GM23338 (cell line): ENCODE measurements at regions not wholly inside any gene's neighbourhood (a gene's known extent, or its start where the extent isn't known, plus 50 kb on each side); places are given as distances from the start of the nearest gene placed in this dataset.
A peak's percentile ranks its signal among the peaks of the same experiment; 100 is the strongest.

Experiments
- ATAC-seq: fragments of 200-7000 bp; cut with Tn5 transposase; 3 replicates; pipeline ENCODE4 v1.9.1; 2020
- DNase-seq: peaks from one replicate; pipeline ENCODE4 v3.0.0-alpha.2; 2015; ENCODE audit warnings: low spot score
- H2AFZ ChIP-seq: fragments of 200-600 bp; sonication (generic); 2 replicates; pipeline ENCODE4 v1.8.0; 2016; ENCODE audit warnings: antibody characterized with exemption, mild to moderate bottlenecking, moderate library complexity
- H3F3A ChIP-seq: fragments of 200-600 bp; sonication (generic); replicated peaks from 2 replicates; pipeline ENCODE4 v1.8.0; 2017; ENCODE audit warnings: antibody characterized with exemption, mixed run types, low read depth
- H3K27ac ChIP-seq: fragments of 200-600 bp; sonication (generic); 2 replicates; pipeline ENCODE4 v1.6.1; 2016; ENCODE audit warnings: low read depth
- H3K27me3 ChIP-seq: fragments of 200-600 bp; sonication (generic); 2 replicates; pipeline ENCODE4 v1.8.0; 2016; ENCODE audit warnings: mild to moderate bottlenecking, mixed run types, moderate library complexity; ENCODE audit not compliant: insufficient read depth
- H3K36me3 ChIP-seq: fragments of 200-600 bp; sonication (generic); 2 replicates; pipeline ENCODE4 v1.8.0; 2016; ENCODE audit warnings: mild to moderate bottlenecking; ENCODE audit not compliant: insufficient read depth
- H3K4me1 ChIP-seq: fragments of 200-600 bp; sonication (generic); 2 replicates; pipeline ENCODE4 v1.8.0; 2016; ENCODE audit warnings: mild to moderate bottlenecking, moderate library complexity; ENCODE audit not compliant: insufficient read depth
- H3K4me2 ChIP-seq: fragments of 200-600 bp; sonication (generic); 2 replicates; pipeline ENCODE4 v1.7.1; 2017; ENCODE audit warnings: mixed run types
- H3K4me3 ChIP-seq: fragments of 200-600 bp; sonication (generic); 2 replicates; pipeline ENCODE4 v1.6.1; 2016; ENCODE audit warnings: mixed run types
- H3K79me2 ChIP-seq: fragments of 200-600 bp; sonication (generic); replicated peaks from 2 replicates; pipeline ENCODE4 v1.8.0; 2017; ENCODE audit warnings: mild to moderate bottlenecking; ENCODE audit not compliant: insufficient read depth
- H3K9me2 ChIP-seq: fragments of 200-600 bp; sonication (generic); 2 replicates; pipeline ENCODE4 v1.8.0; 2017; ENCODE audit not compliant: insufficient read depth
- H4K20me1 ChIP-seq: fragments of 200-600 bp; sonication (generic); replicated peaks from 2 replicates; pipeline ENCODE4 v1.8.0; 2017; ENCODE audit warnings: mild to moderate bottlenecking; ENCODE audit not compliant: insufficient read depth
- H3K27ac Mint-ChIP-seq: 2 replicates; pipeline ENCODE4 v1.8.0; 2020; ENCODE audit warnings: inconsistent platforms, mild to moderate bottlenecking, moderate library complexity, mixed read lengths
- H3K27me3 Mint-ChIP-seq: 3 replicates; pipeline ENCODE4 v1.8.0; 2022; ENCODE audit warnings: low read depth, mild to moderate bottlenecking, moderate library complexity, mixed read lengths, inconsistent platforms; ENCODE audit not compliant: insufficient read depth, poor library complexity
- H3K36me3 Mint-ChIP-seq: 3 replicates; pipeline ENCODE4 v1.8.0; 2021; ENCODE audit warnings: low read depth, mild to moderate bottlenecking, inconsistent platforms, moderate library complexity, mixed read lengths
- H3K4me1 Mint-ChIP-seq: 3 replicates; pipeline ENCODE4 v1.8.0; 2020; ENCODE audit warnings: mild to moderate bottlenecking, inconsistent platforms, mixed read lengths
- H3K4me3 Mint-ChIP-seq: 3 replicates; pipeline ENCODE4 v1.8.0; 2021; ENCODE audit warnings: moderate library complexity, mild to moderate bottlenecking, inconsistent platforms, mixed read lengths
- H3K9me3 Mint-ChIP-seq: 3 replicates; pipeline ENCODE4 v1.8.0; 2020; ENCODE audit warnings: moderate library complexity, mild to moderate bottlenecking, inconsistent platforms, mixed read lengths
- CREB1 ChIP-seq: fragments of 250-450 bp; sonication (Bioruptor Pico); IDR thresholded peaks from 2 replicates; pipeline ENCODE4 v1.5.0; 2020; ENCODE audit warnings: low read depth, mild to moderate bottlenecking, moderate library complexity
- CTCF ChIP-seq, 2 experiments: fragments of 200-600 bp in 1 of 2; sonication (generic) in 1 of 2; conservative IDR thresholded peaks; 2 replicates each; pipeline versions ENCODE4 v1.5.1 to v1.6.1; 2016 to 2017; ENCODE audit warnings: antibody characterized with exemption in 2 of 2, low read depth in 2 of 2, mild to moderate bottlenecking in 2 of 2, moderate library complexity in 1 of 2
- EZH2 ChIP-seq: fragments of 200-600 bp; sonication (generic); IDR thresholded peaks from one replicate; pipeline ENCODE4 v1.8.0; 2017; ENCODE audit warnings: antibody characterized with exemption, mild to moderate bottlenecking, low read depth; ENCODE audit not compliant: unreplicated experiment
- NANOG ChIP-seq: IDR thresholded peaks from 2 replicates; pipeline ENCODE4 v1.6.1; 2016; ENCODE audit warnings: antibody characterized with exemption, borderline replicate concordance
- POLR2AphosphoS5 ChIP-seq: IDR thresholded peaks from 2 replicates; pipeline ENCODE4 v1.6.1; 2016; ENCODE audit warnings: antibody characterized with exemption, low read depth
- ZNF331 ChIP-seq: fragments of 250-450 bp; sonication (Bioruptor Pico); IDR thresholded peaks from 2 replicates; pipeline ENCODE4 v1.5.0; 2020; ENCODE audit warnings: low read depth, mild to moderate bottlenecking, moderate library complexity
- TF ChIP-seq, protein P1 (sequence below): IDR thresholded peaks from 2 replicates; pipeline ENCODE4 v1.6.1; 2016; ENCODE audit warnings: antibody characterized with exemption
- TF ChIP-seq, protein P2 (sequence below): IDR thresholded peaks from one replicate; pipeline ENCODE4 v1.6.1; 2018; ENCODE audit warnings: antibody characterized with exemption; ENCODE audit not compliant: unreplicated experiment

DNA sequence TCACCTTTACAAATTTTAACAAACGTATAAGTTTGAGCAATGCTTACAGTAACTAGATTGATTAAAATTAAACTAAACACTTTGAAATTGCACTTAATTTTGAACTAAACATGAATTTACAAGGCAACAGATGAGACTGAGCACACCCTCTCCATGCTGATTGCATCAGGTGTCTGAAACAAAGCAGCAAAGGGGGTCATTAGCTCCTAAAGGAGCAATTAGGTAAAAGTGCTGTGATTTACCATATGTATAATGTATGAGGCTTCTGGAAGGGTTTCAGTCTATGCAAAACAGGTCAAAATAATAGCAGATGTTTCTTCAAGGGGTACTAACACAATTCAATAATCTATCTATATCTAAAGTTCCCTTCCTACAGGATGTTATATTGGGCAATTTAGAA is 98.8 kb upstream of the LMNTD1 start:
- Histone ChIP-seq H3K79me2 (no peaks in the 10 kb centered on the region), H4K20me1 (no peaks in the 10 kb centered on the region), H3K27me3 (no peaks in the 10 kb centered on the region), H3K4me1 (peaks cover 21% of the 10 kb centered on the region), H3K36me3 (no peaks in the 10 kb centered on the region), H3K9me2 (no peaks in the 10 kb centered on the region), H3K4me3 (no peak overlapping the region), H3F3A (no peaks in the 10 kb centered on the region), H3K27ac (no peak overlapping the region), H2AFZ (0 out of 2 replicates have a peak overlapping the region, but pooled peaks have one; percentile 9), H3K4me2 (no peak overlapping the region)
- no peak for DNase-seq
- no peaks in the 10 kb centered on the region for H3K9me3 Mint-ChIP-seq
- TF ChIP-seq CREB1 (no peak), POLR2AphosphoS5 (no peak), EZH2 (no peak)
- TF ChIP-seq, protein P1, sequence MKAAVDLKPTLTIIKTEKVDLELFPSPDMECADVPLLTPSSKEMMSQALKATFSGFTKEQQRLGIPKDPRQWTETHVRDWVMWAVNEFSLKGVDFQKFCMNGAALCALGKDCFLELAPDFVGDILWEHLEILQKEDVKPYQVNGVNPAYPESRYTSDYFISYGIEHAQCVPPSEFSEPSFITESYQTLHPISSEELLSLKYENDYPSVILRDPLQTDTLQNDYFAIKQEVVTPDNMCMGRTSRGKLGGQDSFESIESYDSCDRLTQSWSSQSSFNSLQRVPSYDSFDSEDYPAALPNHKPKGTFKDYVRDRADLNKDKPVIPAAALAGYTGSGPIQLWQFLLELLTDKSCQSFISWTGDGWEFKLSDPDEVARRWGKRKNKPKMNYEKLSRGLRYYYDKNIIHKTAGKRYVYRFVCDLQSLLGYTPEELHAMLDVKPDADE = no peak
- no peak overlapping the region for H3K4me3 Mint-ChIP-seq
- ATAC-seq = no peak
- no peaks in the 10 kb centered on the region for H3K36me3 Mint-ChIP-seq
- H3K27ac Mint-ChIP-seq = peak overlapping the region; percentile 10; the same call in 1 of the 2 replicates
- peaks cover 14% of the 10 kb centered on the region for H3K4me1 Mint-ChIP-seq
- H3K27me3 Mint-ChIP-seq = no peaks in the 10 kb centered on the region

DNA sequence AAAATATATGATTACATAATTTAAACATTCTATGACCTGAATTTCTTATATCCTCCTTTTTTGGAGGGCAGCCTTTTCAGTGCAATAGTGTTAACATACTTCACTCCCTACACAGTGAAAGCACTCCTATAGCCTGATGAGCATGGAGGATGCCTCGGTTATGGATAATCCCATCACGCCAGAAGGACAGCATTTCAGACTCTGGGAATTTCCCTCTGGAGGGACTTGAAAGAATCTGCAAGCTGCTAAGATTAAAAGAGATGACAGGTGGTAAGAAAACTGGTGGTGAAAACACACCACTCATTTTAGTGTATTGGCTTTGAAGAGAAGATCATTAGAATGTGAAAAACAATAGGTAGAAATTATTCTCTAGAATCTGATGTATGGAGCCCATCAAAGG is 99.3 kb upstream of the LMNTD1 start:
- Mint-ChIP-seq H3K9me3 (no peaks in the 10 kb centered on the region), H3K27me3 (no peaks in the 10 kb centered on the region), H3K36me3 (no peaks in the 10 kb centered on the region), H3K27ac (no peak overlapping the region), H3K4me1 (peaks cover 14% of the 10 kb centered on the region), H3K4me3 (no peak overlapping the region)
- no peak for TF ChIP-seq CREB1
- no peak for TF ChIP-seq ZNF331 (CRISPR knock-in tag)
- TF ChIP-seq NANOG = no peak
- TF ChIP-seq, protein P1 = no peak
- TF ChIP-seq, protein P2, sequence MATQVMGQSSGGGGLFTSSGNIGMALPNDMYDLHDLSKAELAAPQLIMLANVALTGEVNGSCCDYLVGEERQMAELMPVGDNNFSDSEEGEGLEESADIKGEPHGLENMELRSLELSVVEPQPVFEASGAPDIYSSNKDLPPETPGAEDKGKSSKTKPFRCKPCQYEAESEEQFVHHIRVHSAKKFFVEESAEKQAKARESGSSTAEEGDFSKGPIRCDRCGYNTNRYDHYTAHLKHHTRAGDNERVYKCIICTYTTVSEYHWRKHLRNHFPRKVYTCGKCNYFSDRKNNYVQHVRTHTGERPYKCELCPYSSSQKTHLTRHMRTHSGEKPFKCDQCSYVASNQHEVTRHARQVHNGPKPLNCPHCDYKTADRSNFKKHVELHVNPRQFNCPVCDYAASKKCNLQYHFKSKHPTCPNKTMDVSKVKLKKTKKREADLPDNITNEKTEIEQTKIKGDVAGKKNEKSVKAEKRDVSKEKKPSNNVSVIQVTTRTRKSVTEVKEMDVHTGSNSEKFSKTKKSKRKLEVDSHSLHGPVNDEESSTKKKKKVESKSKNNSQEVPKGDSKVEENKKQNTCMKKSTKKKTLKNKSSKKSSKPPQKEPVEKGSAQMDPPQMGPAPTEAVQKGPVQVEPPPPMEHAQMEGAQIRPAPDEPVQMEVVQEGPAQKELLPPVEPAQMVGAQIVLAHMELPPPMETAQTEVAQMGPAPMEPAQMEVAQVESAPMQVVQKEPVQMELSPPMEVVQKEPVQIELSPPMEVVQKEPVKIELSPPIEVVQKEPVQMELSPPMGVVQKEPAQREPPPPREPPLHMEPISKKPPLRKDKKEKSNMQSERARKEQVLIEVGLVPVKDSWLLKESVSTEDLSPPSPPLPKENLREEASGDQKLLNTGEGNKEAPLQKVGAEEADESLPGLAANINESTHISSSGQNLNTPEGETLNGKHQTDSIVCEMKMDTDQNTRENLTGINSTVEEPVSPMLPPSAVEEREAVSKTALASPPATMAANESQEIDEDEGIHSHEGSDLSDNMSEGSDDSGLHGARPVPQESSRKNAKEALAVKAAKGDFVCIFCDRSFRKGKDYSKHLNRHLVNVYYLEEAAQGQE = no peak
- TF ChIP-seq POLR2AphosphoS5 = no peak
- TF ChIP-seq CTCF (conservative IDR thresholded peaks at IDR 0.05; ENCODE audit: low read depth in 2 of 2) = no peak
- TF ChIP-seq EZH2 = no peak
- no peaks in the 10 kb centered on the region for H3K27me3 ChIP-seq
- no peaks in the 10 kb centered on the region for H3K36me3 ChIP-seq
- H3F3A ChIP-seq = no peaks in the 10 kb centered on the region
- no peaks in the 10 kb centered on the region for H3K79me2 ChIP-seq
- no peaks in the 10 kb centered on the region for H3K9me2 ChIP-seq
- DNase-seq = no peak
- H3K4me3 ChIP-seq = no peak overlapping the region
- no peaks in the 10 kb centered on the region for H4K20me1 ChIP-seq
- peaks cover 21% of the 10 kb centered on the region for H3K4me1 ChIP-seq
- ATAC-seq = no peak
- peak overlapping the region; percentile 63; the same call in 1 of the 2 replicates for H2AFZ ChIP-seq
- no peak overlapping the region for H3K4me2 ChIP-seq
- H3K27ac ChIP-seq = no peak overlapping the region
